C4-2B (cell line): ENCODE measurements at regions not wholly inside any gene's neighbourhood (a gene's known extent, or its start where the extent isn't known, plus 50 kb on each side); places are given as distances from the start of the nearest gene placed in this dataset.
"Not testable (repeated sequence)": the region's sequence is repeated elsewhere in the genome, so short reads cannot be mapped to it uniquely, and the experiment has no call there.

Experiments
- H3K27ac ChIP-seq: fragments of 450-650 bp; 2 replicates; pipeline ENCODE4 v1.5.1; 2017
- CTCF ChIP-seq: fragments of 450-650 bp; conservative IDR thresholded peaks from 2 replicates; pipeline ENCODE4 v1.5.1; 2017; ENCODE audit warnings: mild to moderate bottlenecking
- ZFX ChIP-seq: fragments of 450-650 bp; IDR thresholded peaks from 2 replicates; pipeline ENCODE4 v1.6.1; 2017

DNA sequence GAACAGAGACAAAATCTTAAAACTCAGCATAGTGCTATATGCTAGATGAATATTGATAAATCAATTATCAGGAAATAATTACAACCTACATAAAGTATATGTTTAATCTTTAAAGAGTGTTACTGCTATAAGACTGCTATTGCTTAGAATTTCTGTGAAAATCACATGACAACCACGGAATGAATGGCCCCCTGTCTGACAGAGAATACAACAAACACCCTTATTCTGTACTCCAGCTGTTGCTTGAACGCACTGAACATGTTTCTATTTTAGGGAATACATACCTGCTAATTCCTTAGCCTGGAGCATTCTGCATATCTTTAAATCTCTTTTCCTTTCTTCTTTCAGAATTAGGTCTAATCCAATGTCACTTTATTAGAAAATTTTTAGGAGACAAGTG lies 452.4 kb upstream of the PHF14 start:
- no peak overlapping the region for H3K27ac ChIP-seq
- TF ChIP-seq CTCF (no peak), ZFX (no peak)

DNA sequence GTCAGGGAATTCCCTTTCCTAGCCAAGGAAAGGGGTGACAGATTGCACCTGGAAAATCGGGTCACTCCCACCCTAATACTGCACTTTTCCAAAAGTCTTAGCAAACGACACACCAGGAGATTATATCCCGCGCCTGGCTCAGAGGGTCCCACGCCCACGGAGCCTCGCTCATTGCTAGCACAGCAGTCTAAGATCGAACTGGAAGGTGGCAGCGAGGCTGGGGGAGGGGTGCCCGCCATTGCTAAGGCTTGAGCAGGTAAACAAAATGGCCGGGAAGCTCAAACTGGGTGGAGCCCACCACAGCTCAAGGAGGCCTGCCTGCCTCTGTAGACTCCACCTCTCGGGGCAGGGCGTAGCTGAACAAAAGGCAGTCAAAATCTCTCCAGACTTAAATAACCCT lies 440.2 kb upstream of the PHF14 start:
- not testable (repeated sequence) for H3K27ac ChIP-seq

DNA sequence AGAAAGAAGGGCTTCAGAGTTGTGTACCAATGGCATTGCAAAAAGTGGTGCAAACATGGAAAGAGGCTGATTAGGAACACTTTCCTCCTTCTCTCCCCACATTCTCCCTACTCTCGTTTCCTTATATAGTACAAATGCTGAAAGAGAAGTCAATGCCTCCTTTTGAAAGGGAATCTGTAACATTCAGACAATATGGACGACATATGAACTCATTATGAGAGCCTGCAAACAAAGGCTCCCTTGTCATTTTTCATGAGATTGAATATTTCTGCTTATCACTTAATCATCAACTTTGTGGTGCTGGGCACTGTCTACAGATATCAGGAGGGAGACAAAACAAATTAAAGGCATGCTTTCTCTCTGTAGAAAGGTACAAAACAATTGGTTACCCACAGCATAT lies 437.1 kb upstream of the PHF14 start:
- TF ChIP-seq ZFX, result no peak
- no peak for TF ChIP-seq CTCF
- no peak overlapping the region for H3K27ac ChIP-seq

- H3K27ac ChIP-seq, result no peak overlapping the region
- no peak for TF ChIP-seq ZFX
- TF ChIP-seq CTCF, result no peak
Observed at GRCh38 chr7:10537764-10538163, 435.9 kb upstream of the PHF14 start.

DNA sequence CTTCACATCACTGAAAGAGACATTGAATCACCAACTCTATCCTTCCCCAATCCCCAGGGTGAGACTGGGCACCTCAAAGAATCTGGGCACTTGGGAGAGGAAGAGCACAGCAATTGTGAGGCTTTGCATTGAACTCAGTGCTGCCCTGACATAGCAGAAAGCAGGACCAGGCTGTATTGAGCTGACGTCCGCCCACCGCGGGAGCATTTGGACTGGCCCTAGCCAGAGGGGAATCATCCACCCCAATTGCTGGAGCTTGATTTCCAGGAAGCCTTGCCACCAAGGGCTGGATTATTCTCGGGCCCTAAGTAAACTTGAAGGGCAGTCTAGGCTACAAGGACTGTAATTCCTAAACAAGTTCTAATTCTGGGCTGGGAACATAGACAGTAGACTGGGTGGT lies 416.3 kb upstream of the PHF14 start:
- TF ChIP-seq ZFX (no peak), CTCF (no peak)
- no peak overlapping the region for H3K27ac ChIP-seq

DNA sequence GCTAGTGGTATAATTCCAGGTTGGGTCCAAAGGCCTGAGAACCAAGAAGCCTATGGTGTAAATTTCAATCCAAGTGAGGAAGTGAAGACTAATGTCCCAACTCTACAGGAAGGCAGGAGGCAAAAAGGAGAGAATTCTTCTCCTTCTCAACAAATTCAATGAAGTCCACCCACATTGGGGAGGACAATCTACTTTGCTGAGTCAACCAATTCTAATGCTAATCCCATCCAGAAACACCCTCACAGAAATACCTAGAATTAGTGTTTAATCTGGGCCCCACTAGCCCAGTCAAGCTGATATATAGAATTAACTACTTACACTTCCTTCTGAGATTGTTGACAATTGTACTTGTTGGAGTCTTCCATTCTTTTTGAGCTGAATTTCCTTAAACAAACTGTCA lies 413.2 kb upstream of the PHF14 start:
- TF ChIP-seq CTCF (no peak), ZFX (no peak)

GRCh38 chr7:10568891-10569290 lies 404.8 kb upstream of the PHF14 start:
- TF ChIP-seq ZFX, result no peak
- no peak for TF ChIP-seq CTCF
- no peak overlapping the region for H3K27ac ChIP-seq

More for the DNA sequence above, 413.2 kb upstream of the PHF14 start:
- H3K27ac ChIP-seq, result no peak overlapping the region

DNA sequence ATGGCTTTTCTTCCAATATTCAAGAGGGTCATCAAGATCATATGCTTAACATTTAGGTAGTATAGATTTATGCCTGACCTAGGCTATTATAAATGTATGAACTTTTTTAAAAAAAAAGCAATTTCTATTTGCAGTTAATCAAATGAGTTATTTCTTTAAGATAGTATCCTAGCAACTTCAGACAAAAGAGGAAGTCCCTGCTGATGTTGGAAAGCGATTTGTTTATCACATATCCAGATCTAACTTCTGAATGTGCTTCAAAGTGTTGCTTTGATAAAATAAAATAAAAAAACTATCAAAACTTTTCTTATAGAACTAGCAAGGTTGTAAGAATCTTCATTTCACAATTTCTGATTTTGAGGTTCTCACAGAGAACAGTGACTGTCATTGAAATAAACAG lies 401.9 kb upstream of the PHF14 start:
- TF ChIP-seq ZFX, result no peak
- no peak for TF ChIP-seq CTCF
- H3K27ac ChIP-seq, result no peak overlapping the region
